ENCODE measurements at regions not wholly inside any gene's neighbourhood (a gene's known extent, or its start where the extent isn't known, plus 50 kb on each side); places are given as distances from the start of the nearest gene placed in this dataset.

GRCh38 chr4:26141051-26141721 is 179.6 kb upstream of the RBPJ start:
- WGBS, 3 donors = 85 to 89% (median 86%) methylated on average over 8 of the region's 8 CpGs
- H3K27ac ChIP-seq (ENCODE audit: low read depth, low read length) = no peak overlapping the region

- H3K27ac ChIP-seq (ENCODE audit: low read depth, low read length) = no peak overlapping the region
- WGBS, 3 donors = 65 to 80% (median 72%) methylated on average over 8 of the region's 8 CpGs
Observed at GRCh38 chr4:26141911-26142638, 178.7 kb upstream of the RBPJ start.

- WGBS, 3 donors = 81 to 88% (median 85%) methylated on average over 2 of the region's 2 CpGs
Observed at GRCh38 chr4:26144526-26145155, 176.2 kb upstream of the RBPJ start.

GRCh38 chr4:26145212-26145611 is 175.6 kb upstream of the RBPJ start:
- no peak overlapping the region for H3K27ac ChIP-seq (ENCODE audit: low read depth, low read length)
- WGBS, 3 donors = 38 to 64% (median 62%) methylated on average over 3 of the region's 3 CpGs

More at GRCh38 chr4:26144526-26145155, 176.2 kb upstream of the RBPJ start:
- H3K27ac ChIP-seq (ENCODE audit: low read depth, low read length) = no peak overlapping the region

- H3K27ac ChIP-seq (ENCODE audit: low read depth, low read length) = no peak overlapping the region
Observed at GRCh38 chr4:26148927-26149326, 171.9 kb upstream of the RBPJ start.

GRCh38 chr4:26150948-26151347 is 169.9 kb upstream of the RBPJ start:
- 55 to 87% (median 68%) methylated on average over 5 of the region's 5 CpGs for WGBS, 3 donors
- H3K27ac ChIP-seq (ENCODE audit: low read depth, low read length) = no peak overlapping the region

GRCh38 chr4:26151615-26152014 is 169.2 kb upstream of the RBPJ start:
- H3K27ac ChIP-seq (ENCODE audit: low read depth, low read length) = no peak overlapping the region
- WGBS, 3 donors = 69 to 83% (median 75%) methylated on average over 7 of the region's 7 CpGs

GRCh38 chr4:26152056-26152455 is 168.8 kb upstream of the RBPJ start:
- WGBS, 3 donors = 60 to 79% (median 68%) methylated on average over 6 of the region's 6 CpGs
- no peak overlapping the region for H3K27ac ChIP-seq (ENCODE audit: low read depth, low read length)

- no peak overlapping the region for H3K27ac ChIP-seq (ENCODE audit: low read depth, low read length)
Observed at GRCh38 chr4:26157541-26157940, 163.3 kb upstream of the RBPJ start.

- no peak overlapping the region for H3K27ac ChIP-seq (ENCODE audit: low read depth, low read length)
- WGBS, 3 donors = 95 to 99% (median 97%) methylated on average over 3 of the region's 3 CpGs
Observed at GRCh38 chr4:26160591-26160990, 160.2 kb upstream of the RBPJ start.

GRCh38 chr4:26161030-26161824 is 159.6 kb upstream of the RBPJ start:
- H3K27ac ChIP-seq (ENCODE audit: low read depth, low read length) = no peak overlapping the region
- 78 to 82% (median 82%) methylated on average over 5 of the region's 5 CpGs for WGBS, 3 donors

GRCh38 chr4:26162101-26162500 is 158.7 kb upstream of the RBPJ start:
- 72 to 88% (median 79%) methylated on average over 4 of the region's 4 CpGs for WGBS, 3 donors
- no peak overlapping the region for H3K27ac ChIP-seq (ENCODE audit: low read depth, low read length)

- H3K27ac ChIP-seq (ENCODE audit: low read depth, low read length) = no peak overlapping the region
- WGBS, 3 donors = 71 to 83% (median 73%) methylated on average over 9 of the region's 9 CpGs
Observed at GRCh38 chr4:26163425-26164362, 157.1 kb upstream of the RBPJ start.

GRCh38 chr4:26171501-26171900 is 149.3 kb upstream of the RBPJ start:
- 90 to 94% (median 93%) methylated on average over 5 of the region's 5 CpGs for WGBS, 3 donors
- no peak overlapping the region for H3K27ac ChIP-seq (ENCODE audit: low read depth, low read length)

GRCh38 chr4:26171941-26172340 is 148.9 kb upstream of the RBPJ start:
- WGBS, 3 donors = 63 to 83% (median 64%) methylated on average over 9 of the region's 9 CpGs
- H3K27ac ChIP-seq (ENCODE audit: low read depth, low read length) = no peak overlapping the region

- H3K27ac ChIP-seq (ENCODE audit: low read depth, low read length) = no peak overlapping the region
- WGBS, 3 donors = 12 to 59% (median 52%) methylated on average over 7 of the region's 7 CpGs
Observed at GRCh38 chr4:26173619-26174018, 147.2 kb upstream of the RBPJ start.

- WGBS, 3 donors = 25 to 55% (median 51%) methylated on average over 9 of the region's 9 CpGs
- H3K27ac ChIP-seq (ENCODE audit: low read depth, low read length) = no peak overlapping the region
Observed at GRCh38 chr4:26174027-26174426, 146.8 kb upstream of the RBPJ start.
